H9 (cell line): ENCODE measurements at regions not wholly inside any gene's neighbourhood (a gene's known extent, or its start where the extent isn't known, plus 50 kb on each side); places are given as distances from the start of the nearest gene placed in this dataset.

ENCODE experiments used
- DNase-seq: peaks from one replicate; pipeline ENCODE4 v3.0.0-alpha.2; 2017
- H2AFZ ChIP-seq: one replicate; pipeline ENCODE4 v1.6.1; 2013; ENCODE audit warnings: mild to moderate bottlenecking, low read length, control low read depth, moderate library complexity
- H2AK5ac ChIP-seq: 2 replicates; pipeline ENCODE4 v1.6.1; 2013; ENCODE audit warnings: low read length, control low read depth, mixed read lengths; ENCODE audit not compliant: insufficient read length
- H2BK120ac ChIP-seq: one replicate; pipeline ENCODE4 v1.6.1; 2013; ENCODE audit warnings: low read depth, mild to moderate bottlenecking, low read length, control low read depth, inconsistent platforms; ENCODE audit not compliant: poor library complexity, severe bottlenecking
- H2BK12ac ChIP-seq: 2 replicates; pipeline ENCODE4 v1.6.1; 2013; ENCODE audit warnings: low read length, control low read depth, mixed read lengths, low read depth; ENCODE audit not compliant: insufficient read length
- H2BK15ac ChIP-seq: 2 replicates; pipeline ENCODE4 v1.6.1; 2013; ENCODE audit warnings: low read depth, low read length, control low read depth
- H2BK20ac ChIP-seq: one replicate; pipeline ENCODE4 v1.6.1; 2013; ENCODE audit warnings: low read depth, mild to moderate bottlenecking, low read length, control low read depth, inconsistent platforms; ENCODE audit not compliant: poor library complexity, severe bottlenecking
- H2BK5ac ChIP-seq: 2 replicates; pipeline ENCODE4 v1.6.1; 2013; ENCODE audit warnings: low read length, control low read depth, mixed read lengths; ENCODE audit not compliant: insufficient read length
- H3K14ac ChIP-seq: 2 replicates; pipeline ENCODE4 v1.6.1; 2013; ENCODE audit warnings: low read length, control low read depth; ENCODE audit not compliant: insufficient read depth
- H3K18ac ChIP-seq: 2 replicates; pipeline ENCODE4 v1.6.1; 2013; ENCODE audit warnings: low read depth, mild to moderate bottlenecking, mixed read lengths, low read length, control low read depth; ENCODE audit not compliant: insufficient read length
- H3K23ac ChIP-seq: 2 replicates; pipeline ENCODE4 v1.6.1; 2013; ENCODE audit warnings: low read length, control low read depth, mixed read lengths, low read depth; ENCODE audit not compliant: insufficient read length
- H3K23me2 ChIP-seq: 2 replicates; pipeline ENCODE4 v1.6.1; 2013; ENCODE audit warnings: low read depth, mild to moderate bottlenecking, mixed read lengths, low read length, control low read depth; ENCODE audit not compliant: insufficient read length, poor library complexity, severe bottlenecking
- H3K27ac ChIP-seq: 2 replicates; pipeline ENCODE4 v1.5.1; 2013; ENCODE audit warnings: low read length, control low read depth, mixed read lengths, low read depth; ENCODE audit not compliant: insufficient read length
- H3K27me3 ChIP-seq: 2 replicates; pipeline ENCODE4 v1.6.1; 2013; ENCODE audit warnings: low read length, control low read depth, inconsistent platforms; ENCODE audit not compliant: insufficient read depth
- H3K4ac ChIP-seq: 2 replicates; pipeline ENCODE4 v1.6.1; 2013; ENCODE audit warnings: low read depth, mild to moderate bottlenecking, control low read depth, inconsistent platforms, low read length, moderate library complexity
- H3K4me1 ChIP-seq: 2 replicates; pipeline ENCODE4 v1.6.1; 2013; ENCODE audit warnings: low read length, control low read depth, inconsistent platforms; ENCODE audit not compliant: insufficient read depth
- H3K4me2 ChIP-seq: 2 replicates; pipeline ENCODE4 v1.6.1; 2013; ENCODE audit warnings: low read length, control low read depth, mixed read lengths; ENCODE audit not compliant: insufficient read length, insufficient read depth
- H3K56ac ChIP-seq: 2 replicates; pipeline ENCODE4 v1.6.1; 2013; ENCODE audit warnings: low read depth, mild to moderate bottlenecking, mixed read lengths, low read length, control low read depth; ENCODE audit not compliant: insufficient read length
- H3K79me1 ChIP-seq: 2 replicates; pipeline ENCODE4 v1.6.1; 2013; ENCODE audit warnings: low read depth, mild to moderate bottlenecking, moderate library complexity, low read length, control low read depth, inconsistent platforms; ENCODE audit not compliant: insufficient read depth, poor library complexity, severe bottlenecking
- H3K79me2 ChIP-seq: 2 replicates; pipeline ENCODE4 v1.6.1; 2013; ENCODE audit warnings: low read length, control low read depth, inconsistent platforms; ENCODE audit not compliant: insufficient read depth
- H3K9ac ChIP-seq: 2 replicates; pipeline ENCODE4 v1.6.1; 2013; ENCODE audit warnings: low read length, control low read depth, mixed read lengths; ENCODE audit not compliant: insufficient read length; ENCODE audit errors: extremely low read depth
- H3K9me3 ChIP-seq: one replicate; pipeline ENCODE4 v1.6.1; 2013; ENCODE audit warnings: low read depth, low read length, inconsistent platforms; ENCODE audit not compliant: control insufficient read depth
- H3T11ph ChIP-seq: one replicate; pipeline ENCODE4 v1.6.1; 2013; ENCODE audit warnings: mild to moderate bottlenecking, low read length, control low read depth, inconsistent platforms
- H4K20me1 ChIP-seq: one replicate; pipeline ENCODE4 v1.6.1; 2013; ENCODE audit not compliant: control insufficient read depth, insufficient read length, insufficient read depth
- H4K5ac ChIP-seq: 2 replicates; pipeline ENCODE4 v1.6.1; 2013; ENCODE audit warnings: low read depth, mild to moderate bottlenecking, mixed read lengths, low read length, control low read depth; ENCODE audit not compliant: insufficient read length
- H4K8ac ChIP-seq: replicated peaks from 2 replicates; pipeline ENCODE4 v1.6.1; 2013; ENCODE audit warnings: low read length, control low read depth, mixed read lengths, low read depth; ENCODE audit not compliant: insufficient read length
- H4K91ac ChIP-seq: 2 replicates; pipeline ENCODE4 v1.6.1; 2013; ENCODE audit warnings: low read depth, mild to moderate bottlenecking, moderate library complexity, mixed read lengths, low read length, control low read depth; ENCODE audit not compliant: insufficient read length
- H3K27ac Mint-ChIP-seq, 3 experiments: 2 replicates in 2 of 3; 3 replicates in 1 of 3; pipeline ENCODE4 v1.8.0; 2020 to 2021; ENCODE audit warnings: mixed read lengths in 3 of 3, mild to moderate bottlenecking in 1 of 3, moderate library complexity in 1 of 3
- H3K27me3 Mint-ChIP-seq: 2 replicates; pipeline ENCODE4 v1.8.0; 2021; ENCODE audit warnings: low read depth, mild to moderate bottlenecking, moderate library complexity, mixed read lengths
- H3K36me3 Mint-ChIP-seq, 3 experiments: 2 replicates in 2 of 3; 3 replicates in 1 of 3; pipeline ENCODE4 v1.8.0; 2020 to 2021; ENCODE audit warnings: low read depth in 3 of 3, mixed read lengths in 3 of 3; ENCODE audit not compliant: insufficient read depth in 1 of 3
- H3K4me1 Mint-ChIP-seq, 2 experiments: 2 replicates each; pipeline ENCODE4 v1.8.0; 2020; ENCODE audit warnings: mixed read lengths in 2 of 2
- H3K4me3 Mint-ChIP-seq, 2 experiments: 2 replicates in 1 of 2; 3 replicates in 1 of 2; pipeline ENCODE4 v1.8.0; 2020 to 2021; ENCODE audit warnings: mild to moderate bottlenecking in 2 of 2, mixed read lengths in 2 of 2, moderate library complexity in 1 of 2
- H3K9me3 Mint-ChIP-seq, 2 experiments: 2 replicates in 1 of 2; 3 replicates in 1 of 2; pipeline ENCODE4 v1.8.0; 2020; ENCODE audit warnings: mild to moderate bottlenecking in 2 of 2, mixed read lengths in 2 of 2, moderate library complexity in 1 of 2
- CTCF ChIP-seq: fragments of 200-600 bp; sonication (generic); conservative IDR thresholded peaks from 3 replicates; pipeline ENCODE4 v1.8.0; 2021; ENCODE audit warnings: antibody characterized with exemption, mild to moderate bottlenecking
- WGBS: extraction: QIAGEN DNeasy Blood & Tissue Kit; methylation state at CpG from one replicate; pipeline ENCODE4 v1.1.7; 2013; ENCODE audit warnings: missing lambda C conversion rate, low lambda C conversion rate, mixed read lengths; ENCODE audit not compliant: insufficient read length; ENCODE audit errors: extremely low coverage; 5-methylcytosine and 5-hydroxymethylcytosine counted together

GRCh38 chrX:40188573-40189417 is 91.0 kb upstream of the BCOR start:
- H4K5ac ChIP-seq: no peak overlapping the region
- Mint-ChIP-seq H3K27me3 (peaks cover 16% of the 10 kb centered on the region), H3K4me1 (peaks cover 3 to 8% of the 10 kb centered on the region in 2 experiments), H3K9me3 (peaks cover 66 to 78% of the 10 kb centered on the region in 2 experiments), H3K27ac (no peak overlapping the region; a peak in 1 of 7 replicates), H3K4me3 (no peak overlapping the region), H3K36me3 (peaks cover 7 to 15% (median 9%) of the 10 kb centered on the region in 3 experiments)
- H3K23me2 ChIP-seq: no peaks in the 10 kb centered on the region
- peaks cover 8% of the 10 kb centered on the region for H3K9me3 ChIP-seq
- no peak for DNase-seq
- no peak overlapping the region for H3K14ac ChIP-seq
- H2BK120ac ChIP-seq: no peak overlapping the region
- 0 out of 2 replicates have a peak, but pooled peaks cover 1% of the 10 kb centered on the region for H3K79me2 ChIP-seq
- TF ChIP-seq CTCF: no peak
- H2AK5ac ChIP-seq: no peak overlapping the region
- no peak overlapping the region for H3K23ac ChIP-seq
- H4K20me1 ChIP-seq: no peaks in the 10 kb centered on the region
- no peak overlapping the region for H3T11ph ChIP-seq
- H2BK12ac ChIP-seq: no peak overlapping the region
- H2AFZ ChIP-seq: no peak overlapping the region
- H2BK20ac ChIP-seq: no peak overlapping the region
- no peak overlapping the region for H3K56ac ChIP-seq
- no peaks in the 10 kb centered on the region for H3K4me1 ChIP-seq
- H3K18ac ChIP-seq: no peak overlapping the region
- no peak overlapping the region for H2BK15ac ChIP-seq
- H3K4ac ChIP-seq: no peak overlapping the region
- no CpG with 5 or more reads among the region's 18 CpGs for WGBS
- no peak overlapping the region for H3K9ac ChIP-seq
- no peaks in the 10 kb centered on the region for H3K27me3 ChIP-seq
- H3K79me1 ChIP-seq: no peaks in the 10 kb centered on the region
- no peak overlapping the region for H4K8ac ChIP-seq
- H4K91ac ChIP-seq: no peak overlapping the region
- H3K27ac ChIP-seq: no peak overlapping the region
- no peak overlapping the region for H2BK5ac ChIP-seq
- H3K4me2 ChIP-seq: no peak overlapping the region
